ENCODE measurements at regions not wholly inside any gene's neighbourhood (a gene's known extent, or its start where the extent isn't known, plus 50 kb on each side); places are given as distances from the start of the nearest gene placed in this dataset.

DNA sequence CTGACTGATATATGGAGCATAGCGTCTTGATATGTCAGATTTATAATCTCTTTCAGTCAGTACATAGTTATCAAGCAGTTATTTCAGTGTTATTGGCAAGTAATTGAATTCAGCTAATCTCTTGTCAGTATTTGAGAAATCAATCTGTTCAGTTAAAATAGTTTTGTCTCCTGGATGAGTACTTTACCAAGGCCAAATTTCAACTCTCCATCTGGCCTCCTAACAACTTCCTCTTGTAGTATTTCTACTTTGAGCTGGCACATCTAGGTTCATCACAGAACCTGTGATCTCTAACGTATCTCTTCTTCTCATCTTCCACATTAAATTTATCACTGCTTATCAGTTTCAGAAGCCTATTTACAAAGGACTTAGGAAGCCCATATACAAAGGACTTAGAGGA is 690.5 kb downstream of the C12orf50 start:
- H3K9me3 ChIP-seq (ENCODE audit: control extremely low read depth in 1 of 3, control insufficient read depth in 2 of 3, insufficient read depth in 1 of 3, low read length in 2 of 3) = no peaks in the 10 kb centered on the region
- no peak overlapping the region for H3K9ac ChIP-seq (ENCODE audit: low read length)
- Mint-ChIP-seq H3K4me3 (no peak overlapping the region), H3K9me3 (ENCODE audit: insufficient read depth) (no peaks in the 10 kb centered on the region), H3K4me1 (no peaks in the 10 kb centered on the region), H3K27me3 (no peaks in the 10 kb centered on the region), H3K27ac (no peak overlapping the region)
- H3K4me3 ChIP-seq (ENCODE audit: control extremely low read depth in 1 of 5, extremely low read depth in 1 of 5, insufficient read depth in 1 of 5, low read depth in 2 of 5, low read length in 4 of 5) = no peak overlapping the region
- intact Hi-C loops (cut with micrococcal nuclease) = no loop called here
- H3K79me2 ChIP-seq (ENCODE audit: control insufficient read depth, insufficient read depth, low read length) = no peaks in the 10 kb centered on the region
- ATAC-seq (ENCODE audit: low read depth) (no peak), DNase-seq (no peak)
- POLR2A ChIA-PET = no interaction called here
- H3K4me2 ChIP-seq (replicated peaks; ENCODE audit: low read depth, low read length, poor library complexity, severe bottlenecking) = no peak overlapping the region
- no peak overlapping the region for H3K27ac ChIP-seq (ENCODE audit: low read length in 2 of 2)
- TF ChIP-seq, protein P1, sequence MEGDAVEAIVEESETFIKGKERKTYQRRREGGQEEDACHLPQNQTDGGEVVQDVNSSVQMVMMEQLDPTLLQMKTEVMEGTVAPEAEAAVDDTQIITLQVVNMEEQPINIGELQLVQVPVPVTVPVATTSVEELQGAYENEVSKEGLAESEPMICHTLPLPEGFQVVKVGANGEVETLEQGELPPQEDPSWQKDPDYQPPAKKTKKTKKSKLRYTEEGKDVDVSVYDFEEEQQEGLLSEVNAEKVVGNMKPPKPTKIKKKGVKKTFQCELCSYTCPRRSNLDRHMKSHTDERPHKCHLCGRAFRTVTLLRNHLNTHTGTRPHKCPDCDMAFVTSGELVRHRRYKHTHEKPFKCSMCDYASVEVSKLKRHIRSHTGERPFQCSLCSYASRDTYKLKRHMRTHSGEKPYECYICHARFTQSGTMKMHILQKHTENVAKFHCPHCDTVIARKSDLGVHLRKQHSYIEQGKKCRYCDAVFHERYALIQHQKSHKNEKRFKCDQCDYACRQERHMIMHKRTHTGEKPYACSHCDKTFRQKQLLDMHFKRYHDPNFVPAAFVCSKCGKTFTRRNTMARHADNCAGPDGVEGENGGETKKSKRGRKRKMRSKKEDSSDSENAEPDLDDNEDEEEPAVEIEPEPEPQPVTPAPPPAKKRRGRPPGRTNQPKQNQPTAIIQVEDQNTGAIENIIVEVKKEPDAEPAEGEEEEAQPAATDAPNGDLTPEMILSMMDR (IDR thresholded peaks at IDR 0.05) = no peak
- no peak for TF ChIP-seq EZH2 (IDR thresholded peaks at IDR 0.05; ENCODE audit: borderline replicate concordance, insufficient read depth, low read depth, low read length, poor library complexity, severe bottlenecking)
- no peaks in the 10 kb centered on the region for H3K27me3 ChIP-seq (replicated peaks in 1 of 4; ENCODE audit: control extremely low read depth in 1 of 4, control insufficient read depth in 3 of 4, insufficient read depth in 4 of 4, low read length in 3 of 4)
- CTCF ChIA-PET = no interaction called here
- no peaks in the 10 kb centered on the region for H3K4me1 ChIP-seq (ENCODE audit: control insufficient read depth in 2 of 2, insufficient read depth in 2 of 2, low read length in 2 of 2)
- H2AFZ ChIP-seq (ENCODE audit: insufficient read depth, low read depth, low read length, poor library complexity, severe bottlenecking) = no peak overlapping the region
- no peaks in the 10 kb centered on the region for H4K20me1 ChIP-seq (ENCODE audit: control insufficient read depth, insufficient read depth, low read length, poor library complexity, severe bottlenecking)
- no CpG with 5 or more reads among the region's 2 CpGs for WGBS (ENCODE audit: insufficient coverage)
- no peaks in the 10 kb centered on the region for H3K36me3 ChIP-seq (replicated peaks in 1 of 2; ENCODE audit: control extremely low read depth in 1 of 2, control insufficient read depth in 1 of 2, extremely low read depth in 1 of 2, insufficient read depth in 2 of 2, low read length in 1 of 2)

DNA sequence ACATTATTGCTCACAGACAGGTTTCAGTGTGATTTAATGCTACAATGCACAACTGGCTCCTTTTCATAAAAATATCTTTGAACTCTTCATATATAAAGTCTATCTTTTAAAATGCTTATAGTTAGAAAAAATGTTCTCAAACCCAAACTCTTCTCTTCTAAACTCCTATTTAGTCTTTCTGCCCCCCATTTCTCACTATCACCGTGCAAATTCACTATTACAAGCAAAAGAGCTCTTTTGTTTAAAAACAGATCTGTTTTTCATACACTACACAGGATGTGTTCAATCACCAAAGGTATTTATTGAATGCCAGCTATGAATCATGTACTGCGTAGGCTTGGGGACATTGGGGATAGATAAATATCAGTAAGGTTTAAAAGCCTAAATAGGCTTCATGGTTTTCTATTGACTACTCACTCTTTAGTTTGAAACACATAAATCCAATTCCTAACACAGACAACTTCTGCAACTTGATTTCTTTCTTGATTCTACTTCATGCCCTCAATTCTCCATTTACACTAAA is 692.3 kb downstream of the C12orf50 start:
- no peaks in the 10 kb centered on the region for H3K27me3 ChIP-seq (replicated peaks in 1 of 4; ENCODE audit: control extremely low read depth in 1 of 4, control insufficient read depth in 3 of 4, insufficient read depth in 4 of 4, low read length in 3 of 4)
- Mint-ChIP-seq H3K27me3 (no peaks in the 10 kb centered on the region), H3K9me3 (ENCODE audit: insufficient read depth) (no peaks in the 10 kb centered on the region), H3K27ac (no peak overlapping the region), H3K4me3 (no peak overlapping the region), H3K4me1 (peaks cover 7% of the 10 kb centered on the region)
- H3K36me3 ChIP-seq (replicated peaks in 1 of 2; ENCODE audit: control extremely low read depth in 1 of 2, control insufficient read depth in 1 of 2, extremely low read depth in 1 of 2, insufficient read depth in 2 of 2, low read length in 1 of 2) = no peaks in the 10 kb centered on the region
- no peaks in the 10 kb centered on the region for H4K20me1 ChIP-seq (ENCODE audit: control insufficient read depth, insufficient read depth, low read length, poor library complexity, severe bottlenecking)
- TF ChIP-seq, protein P1 (IDR thresholded peaks at IDR 0.05) = no peak
- TF ChIP-seq EZH2 (IDR thresholded peaks at IDR 0.05; ENCODE audit: borderline replicate concordance, insufficient read depth, low read depth, low read length, poor library complexity, severe bottlenecking) = no peak
- ChIA-PET POLR2A (no interaction called here), CTCF (no interaction called here)
- no peak overlapping the region for H2AFZ ChIP-seq (ENCODE audit: insufficient read depth, low read depth, low read length, poor library complexity, severe bottlenecking)
- DNase-seq = no peak
- WGBS (ENCODE audit: insufficient coverage) = no CpG with 5 or more reads among the region's 2 CpGs
- no peak for ATAC-seq (ENCODE audit: low read depth)
- no peak overlapping the region for H3K4me3 ChIP-seq (ENCODE audit: control extremely low read depth in 1 of 5, extremely low read depth in 1 of 5, insufficient read depth in 1 of 5, low read depth in 2 of 5, low read length in 4 of 5)
- intact Hi-C loops (cut with micrococcal nuclease) = no loop called here
- peaks cover 4 to 6% of the 10 kb centered on the region in 2 donors for H3K4me1 ChIP-seq (ENCODE audit: control insufficient read depth in 2 of 2, insufficient read depth in 2 of 2, low read length in 2 of 2)
- no peaks in the 10 kb centered on the region for H3K9me3 ChIP-seq (ENCODE audit: control extremely low read depth in 1 of 3, control insufficient read depth in 2 of 3, insufficient read depth in 1 of 3, low read length in 2 of 3)
- no peak overlapping the region for H3K9ac ChIP-seq (ENCODE audit: low read length)
- H3K4me2 ChIP-seq (replicated peaks; ENCODE audit: low read depth, low read length, poor library complexity, severe bottlenecking) = no peak overlapping the region
- H3K27ac ChIP-seq (ENCODE audit: low read length in 2 of 2) = no peak overlapping the region
- H3K79me2 ChIP-seq (ENCODE audit: control insufficient read depth, insufficient read depth, low read length) = no peaks in the 10 kb centered on the region

Data from B cell (primary cell).